GM19025 (cell line): ENCODE measurements at regions not wholly inside any gene's neighbourhood (a gene's known extent, or its start where the extent isn't known, plus 50 kb on each side); places are given as distances from the start of the nearest gene placed in this dataset.

ENCODE experiments used
- ATAC-seq: cut with Tn5 transposase; IDR thresholded peaks from one replicate; pipeline ENCODE4 v1.9.1; 2021; ENCODE audit warnings: mild to moderate bottlenecking, low read depth, moderate library complexity; ENCODE audit not compliant: unreplicated experiment

DNA sequence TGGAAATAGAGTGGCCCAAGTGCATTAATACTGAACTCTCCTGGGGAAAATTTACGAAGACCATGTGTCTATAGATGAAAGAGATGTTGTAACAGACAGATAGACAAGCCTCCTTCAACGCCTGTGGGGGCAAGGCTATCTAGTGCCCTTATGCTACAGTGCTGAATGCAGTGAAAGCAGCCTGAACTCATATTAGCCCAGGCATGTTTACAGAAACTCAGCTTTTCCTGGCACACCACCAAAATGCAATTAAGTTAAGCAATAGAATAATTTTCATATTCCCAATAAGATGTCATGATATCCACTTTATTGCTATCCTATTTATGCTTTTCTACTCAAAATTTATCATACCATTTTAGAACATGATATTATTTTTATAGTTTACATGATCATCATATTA, 277.0 kb downstream of the DIRAS2 start:
- no peak for ATAC-seq

DNA sequence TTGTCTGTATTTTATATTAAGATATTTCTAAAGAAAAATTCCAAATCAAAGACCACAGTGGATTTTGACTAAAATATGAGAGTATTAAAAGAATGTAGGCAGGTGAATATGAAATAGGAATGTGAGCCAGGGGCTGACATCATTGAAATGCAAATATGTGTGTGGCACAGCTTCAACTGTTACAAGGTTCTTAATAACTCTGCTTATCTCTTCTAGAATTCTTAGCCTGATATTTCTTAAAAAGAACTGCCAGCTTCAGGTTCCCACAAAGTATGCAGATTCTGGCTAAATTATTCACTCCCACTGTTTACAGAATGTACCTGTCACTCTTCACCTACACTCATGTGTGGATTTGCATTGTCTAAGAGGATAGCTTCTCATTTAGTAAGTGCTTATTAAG, 274.4 kb downstream of the DIRAS2 start:
- no peak for ATAC-seq

DNA sequence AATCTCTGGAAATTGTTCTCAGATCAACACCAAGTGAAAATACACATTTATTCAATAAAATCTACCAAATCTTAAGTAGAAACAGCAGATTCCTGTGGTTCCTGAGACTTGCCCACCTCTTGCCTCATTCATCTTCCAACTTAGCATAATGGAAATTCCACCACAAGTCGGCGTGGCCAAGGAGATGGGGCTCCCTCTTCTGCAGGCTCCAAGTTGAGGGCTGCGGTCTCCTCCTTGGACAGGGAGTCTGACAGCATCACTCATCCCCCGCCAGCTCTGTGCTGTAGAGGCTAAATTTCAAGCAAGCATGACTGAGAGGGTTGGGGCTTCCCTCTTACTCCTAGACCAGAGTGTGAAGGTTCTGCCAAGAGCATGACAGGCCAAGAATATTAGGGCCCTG, 273.7 kb downstream of the DIRAS2 start:
- no peak for ATAC-seq

DNA sequence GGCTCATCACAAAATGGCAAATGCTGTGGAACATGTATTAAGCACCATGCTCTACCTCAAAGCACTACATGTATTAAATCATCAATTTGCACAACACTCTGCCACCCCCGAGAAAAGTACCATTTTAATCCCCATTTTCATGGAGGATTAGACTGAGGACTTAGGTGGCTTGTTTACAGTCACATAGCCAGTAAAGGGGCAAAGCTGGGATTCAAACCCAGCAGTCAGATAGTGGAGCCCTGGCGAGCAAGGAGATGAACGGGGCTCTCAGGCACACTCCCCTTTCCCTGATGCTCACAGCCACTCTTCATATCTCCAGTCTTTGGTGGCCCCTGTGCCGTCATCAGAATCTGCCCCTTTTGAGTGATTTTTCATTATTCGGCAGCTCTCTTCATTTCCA, 262.9 kb downstream of the DIRAS2 start:
- no peak for ATAC-seq

DNA sequence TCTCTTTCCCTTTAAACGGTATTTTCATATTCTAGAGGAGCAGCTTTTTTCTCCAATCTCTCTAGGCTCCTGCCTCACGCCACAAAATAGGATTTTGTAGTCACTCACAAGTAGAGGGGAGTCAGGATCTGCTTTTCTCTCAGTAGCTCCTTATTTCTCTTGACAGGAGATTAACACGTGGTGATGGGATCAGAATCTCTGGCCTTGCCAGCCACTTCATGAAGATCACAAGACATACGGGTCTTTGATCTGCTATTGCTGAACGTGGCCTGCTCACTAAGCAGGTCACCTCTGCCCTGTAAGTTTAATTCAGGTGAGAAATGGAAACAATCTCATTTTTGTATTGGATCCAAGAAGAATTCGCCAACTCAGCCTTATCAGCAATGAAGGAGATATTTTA, 257.5 kb downstream of the DIRAS2 start:
- ATAC-seq: no peak

DNA sequence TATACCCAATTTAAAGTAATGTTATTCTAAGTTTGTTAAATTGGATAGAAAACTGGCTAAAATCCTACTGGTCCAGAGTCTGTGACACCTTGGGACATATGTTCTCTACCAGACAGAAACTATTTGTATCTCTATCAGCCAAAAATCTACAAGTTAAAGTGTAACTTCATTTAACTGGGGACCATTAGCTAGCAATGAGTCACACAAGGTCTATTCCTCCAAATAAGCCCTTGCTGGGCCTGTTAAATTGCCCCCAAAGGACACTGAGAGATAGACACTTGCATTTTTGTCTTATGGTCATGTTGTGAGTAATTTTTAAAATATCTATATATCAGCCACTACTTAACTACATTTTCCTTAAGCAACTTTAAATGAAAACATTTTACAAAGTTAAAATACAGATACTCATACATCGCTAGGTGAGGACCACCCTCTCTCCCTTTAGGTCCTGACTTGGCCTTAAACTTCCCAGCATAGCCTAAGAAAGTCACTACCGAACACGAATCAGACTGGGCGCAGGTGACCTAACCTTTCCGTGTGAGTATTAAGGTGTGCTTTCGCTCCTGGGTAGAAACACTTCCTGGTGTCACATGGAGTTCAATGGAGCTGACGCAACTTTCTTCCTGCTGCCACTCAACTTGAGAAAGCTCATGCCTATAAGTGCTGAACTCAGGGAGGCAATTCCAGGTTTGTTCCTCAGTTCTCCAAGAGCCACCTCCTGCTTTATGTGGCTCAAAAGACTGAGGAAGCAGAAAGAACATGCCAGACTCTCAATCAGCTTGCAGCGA, 249.1 kb downstream of the DIRAS2 start:
- ATAC-seq: no peak

DNA sequence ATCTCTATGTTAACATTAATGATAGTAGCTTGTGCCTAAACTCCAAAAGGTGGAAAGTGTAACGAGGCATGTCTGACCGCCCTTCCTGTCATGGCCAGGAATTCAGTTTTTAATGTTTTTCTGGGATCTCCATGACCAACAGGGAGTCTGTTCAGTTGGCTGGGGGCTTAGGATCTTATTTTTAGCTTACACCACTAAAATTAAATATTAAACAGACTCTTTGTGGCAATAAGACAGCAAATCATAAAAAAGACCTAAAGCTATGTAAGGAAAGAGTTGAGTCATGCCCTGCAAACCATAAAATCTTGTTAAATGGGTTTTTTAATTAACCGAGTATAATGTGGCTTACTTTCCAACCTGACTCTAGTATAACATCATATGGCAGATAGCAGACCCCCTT, 247.8 kb downstream of the DIRAS2 start:
- no peak for ATAC-seq

DNA sequence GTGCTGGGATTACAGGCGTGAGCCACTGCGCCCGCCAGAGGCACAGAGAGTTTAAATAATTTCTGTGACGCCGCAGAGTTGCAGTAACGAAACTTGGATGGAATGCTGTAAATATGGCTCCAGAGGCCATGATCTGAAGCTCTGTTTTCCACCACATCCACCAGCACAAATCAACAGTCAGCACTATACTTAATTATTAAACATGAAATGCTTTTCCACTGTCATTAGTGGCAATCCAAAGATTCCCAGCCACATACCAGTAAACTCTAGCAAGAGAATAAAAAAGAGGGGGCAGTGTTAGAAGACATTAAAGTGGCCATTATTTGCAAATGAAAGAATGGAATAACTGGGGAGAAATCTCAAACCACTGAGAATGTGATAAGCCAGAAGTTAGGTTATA, 242.5 kb downstream of the DIRAS2 start:
- no peak for ATAC-seq

DNA sequence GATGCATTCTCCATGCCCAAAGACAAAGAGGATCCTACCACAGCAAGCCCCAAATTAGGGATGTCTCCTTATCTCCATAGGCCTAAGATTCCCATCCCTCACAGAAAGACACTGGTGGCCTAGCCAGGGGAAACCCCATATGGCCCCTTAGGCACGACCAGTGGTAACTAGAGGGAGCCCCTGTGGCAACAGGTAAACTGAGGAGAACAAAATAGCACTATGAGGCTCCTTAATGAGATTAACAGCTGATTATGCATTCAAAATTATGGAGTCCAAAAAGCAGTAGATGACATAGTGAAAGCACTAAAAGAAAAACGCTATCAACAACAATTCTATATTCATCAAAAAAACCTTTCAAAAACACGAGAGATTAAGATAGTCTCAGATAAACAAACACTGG, 234.0 kb downstream of the DIRAS2 start:
- no peak for ATAC-seq

DNA sequence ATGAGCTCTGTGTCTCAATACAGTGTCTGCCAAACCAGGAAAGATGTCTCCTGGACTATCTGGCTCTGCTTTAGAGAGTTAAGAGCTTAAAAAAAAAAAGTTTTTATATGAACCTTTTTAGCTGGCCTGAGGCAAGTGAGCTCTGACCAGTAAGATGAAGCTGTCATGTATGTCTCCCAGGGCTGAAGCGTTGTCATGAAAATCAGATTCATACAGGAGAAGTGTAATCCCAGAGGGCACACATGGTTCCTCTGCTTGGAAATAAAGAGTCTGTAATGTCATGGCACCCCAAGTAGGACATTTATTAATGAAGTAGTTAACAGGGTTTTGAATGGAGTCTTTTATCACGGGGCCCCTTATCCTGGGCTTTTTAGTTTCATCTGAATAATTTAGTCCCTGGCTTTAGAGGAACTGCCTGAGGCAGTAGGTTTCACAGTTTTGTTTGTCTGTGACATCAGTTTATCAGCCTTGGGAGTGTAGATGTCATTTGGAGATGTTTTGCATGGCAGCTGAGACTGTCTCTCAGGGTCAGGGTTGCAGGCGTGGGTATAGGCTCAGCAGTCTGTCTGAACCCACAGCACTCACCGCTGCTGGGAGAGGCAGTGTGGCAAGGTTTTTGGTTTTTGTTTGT, 223.3 kb downstream of the DIRAS2 start:
- no peak for ATAC-seq

DNA sequence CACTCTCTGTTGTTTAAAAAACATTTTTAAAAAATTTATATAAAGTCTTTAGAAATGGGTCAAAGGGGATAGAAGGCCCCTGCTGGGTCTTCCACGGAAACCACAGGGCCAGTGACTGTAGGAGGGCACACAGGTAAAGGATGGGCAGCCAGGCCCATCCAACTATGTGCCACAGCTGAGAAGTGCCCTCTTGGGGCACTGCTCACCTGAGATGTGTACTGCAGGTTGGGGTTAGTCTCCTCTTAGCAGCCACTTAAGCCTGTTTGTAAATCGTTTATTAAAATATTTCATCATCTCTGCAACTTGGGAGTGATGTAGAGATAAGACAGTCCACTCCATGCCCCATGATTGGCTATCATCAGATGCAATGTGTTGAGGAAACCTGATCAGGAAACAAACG, 222.4 kb downstream of the DIRAS2 start:
- ATAC-seq: no peak

DNA sequence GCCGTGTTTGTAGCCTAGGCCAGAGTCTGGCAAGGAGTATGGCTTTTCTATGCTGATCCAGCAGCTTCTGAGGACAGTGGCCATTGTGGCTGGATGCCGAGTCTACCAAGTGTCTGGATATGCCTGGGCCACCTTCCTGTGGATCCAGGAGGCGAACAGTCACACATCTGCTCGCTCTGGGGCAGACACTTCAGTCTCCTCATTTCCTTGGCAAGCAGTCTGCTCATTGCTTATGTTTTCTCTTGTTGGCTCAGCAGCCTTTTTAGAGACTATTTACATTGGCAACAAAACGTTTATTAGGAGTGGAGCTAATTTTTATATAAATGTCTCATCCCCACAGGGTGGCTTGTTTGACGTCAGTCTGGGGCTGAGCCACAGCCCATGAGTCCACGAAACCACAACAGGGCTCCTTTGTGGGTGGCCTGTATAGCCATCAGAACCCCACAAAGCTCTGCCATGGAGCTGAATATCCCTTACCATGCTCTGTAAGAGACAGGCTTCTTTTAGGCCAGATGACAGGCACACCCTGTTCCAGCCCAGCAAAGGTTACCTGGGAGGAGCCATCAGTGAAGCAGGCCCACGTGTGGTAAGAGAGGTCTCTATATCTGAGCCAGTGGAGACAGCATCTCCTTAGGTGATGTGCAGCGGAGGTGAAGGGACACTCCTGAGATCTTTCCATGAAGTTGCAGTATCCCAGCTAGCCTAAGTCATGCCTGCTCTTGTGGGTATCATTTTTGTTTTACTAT, 221.7 kb downstream of the DIRAS2 start:
- ATAC-seq: no peak

DNA sequence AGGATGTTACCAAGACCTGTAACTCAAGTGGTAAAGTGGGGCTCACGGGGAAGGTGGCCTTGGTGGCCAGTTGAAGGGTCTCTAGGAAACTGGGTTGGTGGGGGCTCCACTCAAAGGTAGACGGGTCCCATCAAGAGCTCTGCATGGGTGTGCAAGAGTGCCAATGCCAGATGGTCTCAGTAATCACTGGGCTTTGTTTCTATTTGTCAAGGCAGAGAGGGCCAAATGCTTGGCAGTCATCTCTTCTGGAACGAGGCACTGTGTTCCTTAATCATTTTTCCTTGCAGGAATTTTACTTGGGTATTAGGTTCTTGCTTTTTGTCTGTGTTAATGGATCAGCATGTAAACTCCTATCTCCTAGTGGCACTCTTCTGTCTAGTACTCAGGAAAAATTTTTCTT, 220.8 kb downstream of the DIRAS2 start:
- no peak for ATAC-seq

DNA sequence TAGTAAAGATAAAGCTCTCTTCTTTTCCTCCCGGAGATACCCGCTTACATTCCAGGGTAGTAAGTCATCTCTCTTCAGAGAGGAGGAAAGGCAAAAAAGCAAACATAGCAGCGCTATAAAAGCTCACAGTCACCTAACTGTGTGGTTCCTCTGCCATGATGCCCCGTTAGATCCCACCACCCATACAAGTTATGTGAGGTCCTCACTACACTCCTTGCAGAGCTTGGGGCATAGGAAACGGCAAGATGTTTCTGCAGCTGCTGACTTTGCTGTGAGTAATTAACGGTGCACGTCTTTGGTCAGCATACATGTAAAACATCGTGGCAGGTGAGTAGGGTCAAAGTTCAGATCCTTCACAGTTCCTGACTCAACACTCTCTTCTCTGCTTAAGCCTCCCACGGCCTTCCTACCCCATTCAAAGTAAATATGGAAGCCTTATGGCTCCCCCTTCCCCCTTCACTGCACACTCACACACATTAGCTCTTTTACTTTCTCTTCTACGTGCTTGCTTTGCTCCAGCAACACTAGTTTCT, 218.9 kb downstream of the DIRAS2 start:
- ATAC-seq: no peak

DNA sequence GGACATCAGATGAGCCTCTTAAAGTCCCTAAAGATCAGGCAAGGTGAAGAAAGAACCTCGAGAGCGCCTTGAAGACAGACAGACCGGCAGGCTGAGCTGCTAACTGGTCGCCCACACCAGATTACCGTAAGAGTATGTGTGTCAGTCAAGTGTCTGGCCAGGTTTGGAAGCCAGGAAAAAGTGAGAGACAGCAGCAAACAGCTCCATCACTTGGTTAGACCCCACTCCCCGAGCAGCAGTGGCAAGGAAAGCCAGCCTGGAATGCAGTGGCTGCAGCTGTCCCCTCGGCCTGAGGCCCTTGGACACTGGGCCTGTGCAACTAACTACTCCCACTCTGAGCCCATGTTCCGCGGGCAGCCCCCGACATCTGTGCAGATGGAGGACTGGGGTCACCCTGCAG, 214.1 kb downstream of the DIRAS2 start:
- no peak for ATAC-seq

DNA sequence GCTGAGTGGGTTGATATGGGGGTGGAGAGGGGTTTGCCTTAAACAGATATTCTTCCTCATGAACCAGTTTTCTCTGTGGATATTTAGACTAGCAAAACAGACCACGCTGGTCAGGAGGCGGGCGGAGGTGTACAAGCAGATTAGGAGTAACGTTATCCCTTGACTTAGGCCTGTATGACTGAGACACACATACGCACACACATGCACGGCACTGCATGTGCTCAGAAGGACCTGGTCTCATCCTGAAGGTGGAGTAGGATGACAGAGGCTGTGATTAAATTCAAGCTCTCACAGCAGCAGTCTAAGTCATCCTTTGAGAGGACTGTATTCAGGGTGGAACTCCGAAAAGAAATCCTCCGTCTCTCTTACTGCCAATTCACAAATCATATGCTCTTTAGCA, 209.7 kb downstream of the DIRAS2 start:
- no peak for ATAC-seq

DNA sequence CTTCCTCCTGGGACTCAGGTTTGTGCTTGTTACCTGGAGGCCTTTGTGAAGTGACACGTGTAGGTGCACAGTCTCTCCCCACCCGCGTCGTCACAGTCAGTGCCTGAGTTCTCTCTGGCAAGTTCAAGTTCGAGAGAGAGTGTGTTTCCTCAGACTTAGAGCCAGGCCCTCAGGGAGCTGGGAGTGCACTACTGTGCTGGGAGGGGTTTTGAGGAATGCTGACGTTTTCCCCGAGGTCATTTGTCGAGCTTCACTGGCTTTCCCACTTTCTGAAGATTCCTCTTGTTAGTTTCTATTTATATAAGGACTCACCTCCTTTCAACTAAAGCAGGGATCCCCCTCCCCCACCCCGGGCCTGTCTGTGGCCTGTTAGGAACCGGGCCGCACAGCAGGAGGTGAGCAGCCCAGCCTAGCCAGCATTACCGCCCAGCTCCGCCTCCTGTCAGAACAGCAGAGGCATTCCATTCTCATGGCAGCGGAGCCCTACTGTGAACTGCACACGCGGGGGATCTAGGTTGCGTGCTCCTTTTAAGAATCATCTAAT, 209.2 kb downstream of the DIRAS2 start:
- no peak for ATAC-seq

DNA sequence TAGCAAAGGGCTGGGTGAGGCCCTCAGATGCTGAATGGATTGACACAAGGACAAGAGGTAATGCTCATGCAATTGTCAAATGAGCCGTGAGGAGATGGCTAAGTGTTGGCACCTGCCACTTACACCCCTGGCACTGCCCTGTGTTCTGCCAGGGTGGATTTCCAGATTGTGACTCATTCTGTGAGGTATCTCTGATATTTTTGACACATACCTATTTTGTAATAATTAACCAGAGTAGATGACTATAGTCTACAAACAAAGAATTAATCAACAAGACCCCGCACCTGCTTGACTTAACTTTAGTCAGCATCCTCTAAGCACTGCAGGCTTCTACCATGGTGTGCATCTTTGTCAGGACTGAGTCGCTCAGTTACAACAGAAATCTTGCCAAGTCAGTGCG, 200.8 kb downstream of the DIRAS2 start:
- ATAC-seq: no peak

DNA sequence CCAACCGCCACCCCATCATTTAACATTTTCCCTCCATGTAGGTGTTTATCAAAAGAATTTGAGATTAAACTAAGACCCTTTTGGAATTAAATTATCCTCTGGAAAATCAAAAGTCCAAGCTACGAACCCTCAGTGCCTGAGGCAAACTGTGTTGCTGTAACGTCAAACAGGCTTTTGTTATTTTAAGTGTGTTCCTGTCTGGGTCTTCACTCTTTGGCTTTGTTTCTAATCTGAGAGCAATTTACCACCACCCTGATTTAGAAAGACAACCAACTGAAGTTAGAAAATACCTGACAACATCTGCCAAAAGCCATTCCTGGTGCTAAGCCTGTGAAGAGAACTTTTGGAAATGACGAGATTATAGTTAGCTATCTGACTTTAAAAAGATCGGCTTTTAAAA, 199.9 kb downstream of the DIRAS2 start:
- ATAC-seq: no peak

DNA sequence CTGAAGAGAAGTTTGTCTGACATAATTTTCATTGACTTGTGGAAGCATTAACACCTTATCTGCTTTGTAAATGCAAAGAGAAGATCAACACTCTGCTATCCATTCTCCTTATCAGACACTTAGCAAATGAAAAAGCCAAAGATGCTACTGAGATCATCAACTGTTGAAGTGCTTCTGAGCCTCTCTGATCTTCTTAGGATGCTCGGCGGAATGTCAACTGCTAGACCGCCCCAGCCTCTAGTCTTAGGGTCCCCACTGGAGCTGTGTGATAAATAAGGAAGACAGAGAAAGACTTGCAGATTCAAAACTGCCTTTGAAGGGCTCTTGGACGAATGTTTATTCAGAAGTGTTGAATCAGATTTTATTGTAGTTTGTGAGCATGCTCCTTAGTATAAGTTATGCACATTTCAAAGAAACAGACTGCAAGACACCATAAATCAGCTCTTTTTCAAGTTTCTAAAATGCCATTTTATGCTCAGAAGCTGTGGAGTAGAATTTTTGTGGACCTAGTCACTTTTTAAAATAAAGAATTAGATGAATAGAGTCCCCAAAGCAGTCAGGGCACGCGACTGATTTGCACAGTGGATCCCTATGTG, 197.9 kb downstream of the DIRAS2 start:
- no peak for ATAC-seq

DNA sequence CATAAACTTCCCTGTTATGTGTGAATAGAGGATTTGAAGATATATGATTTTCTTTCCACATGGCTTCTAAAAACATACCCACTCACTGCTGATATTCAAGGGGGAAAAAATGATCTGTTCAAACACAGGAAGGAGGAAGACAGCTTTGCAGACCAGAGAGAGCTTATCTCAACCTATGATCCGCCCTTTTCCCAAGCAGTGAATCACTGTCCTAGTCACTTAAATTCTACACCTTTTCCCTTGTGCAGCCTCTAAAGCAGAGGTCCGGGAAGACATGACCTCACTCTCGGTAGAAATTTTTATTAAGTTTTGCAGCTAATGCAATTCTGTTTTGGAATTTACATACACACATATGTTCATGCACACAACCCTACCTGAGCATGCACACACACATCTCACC, 197.2 kb downstream of the DIRAS2 start:
- ATAC-seq: no peak
